GM12873 (cell line): ENCODE measurements at regions not wholly inside any gene's neighbourhood (a gene's known extent, or its start where the extent isn't known, plus 50 kb on each side); places are given as distances from the start of the nearest gene placed in this dataset.

Experiments
- TF ChIP-seq, protein P1 (sequence below): IDR thresholded peaks from 2 replicates; pipeline ENCODE4 v1.5.1; 2012; ENCODE audit warnings: low read depth, mild to moderate bottlenecking, moderate library complexity, low read length, control low read depth; ENCODE audit not compliant: insufficient read depth; ENCODE audit errors: missing control alignments

DNA sequence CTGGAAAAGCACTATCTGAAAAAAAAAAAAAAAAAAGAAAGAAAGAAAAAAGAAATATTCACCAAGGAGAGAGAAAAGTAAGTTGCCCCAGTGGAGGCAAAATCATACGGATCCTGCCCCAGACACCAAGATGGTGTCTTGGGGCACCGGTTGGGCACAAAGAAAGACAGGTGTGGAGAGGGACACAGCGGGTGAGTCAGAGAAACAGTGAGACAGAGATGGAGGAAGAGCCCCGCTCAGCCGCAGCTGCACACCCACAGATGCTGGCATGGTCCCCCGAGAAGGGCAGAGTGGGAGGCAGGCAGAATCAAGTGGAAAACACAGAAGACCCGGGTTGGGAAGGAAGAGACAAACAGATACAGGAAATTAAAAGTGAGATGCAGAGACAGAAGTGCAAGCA lies 129.7 kb upstream of the SMAD3 start:
- TF ChIP-seq, protein P1, sequence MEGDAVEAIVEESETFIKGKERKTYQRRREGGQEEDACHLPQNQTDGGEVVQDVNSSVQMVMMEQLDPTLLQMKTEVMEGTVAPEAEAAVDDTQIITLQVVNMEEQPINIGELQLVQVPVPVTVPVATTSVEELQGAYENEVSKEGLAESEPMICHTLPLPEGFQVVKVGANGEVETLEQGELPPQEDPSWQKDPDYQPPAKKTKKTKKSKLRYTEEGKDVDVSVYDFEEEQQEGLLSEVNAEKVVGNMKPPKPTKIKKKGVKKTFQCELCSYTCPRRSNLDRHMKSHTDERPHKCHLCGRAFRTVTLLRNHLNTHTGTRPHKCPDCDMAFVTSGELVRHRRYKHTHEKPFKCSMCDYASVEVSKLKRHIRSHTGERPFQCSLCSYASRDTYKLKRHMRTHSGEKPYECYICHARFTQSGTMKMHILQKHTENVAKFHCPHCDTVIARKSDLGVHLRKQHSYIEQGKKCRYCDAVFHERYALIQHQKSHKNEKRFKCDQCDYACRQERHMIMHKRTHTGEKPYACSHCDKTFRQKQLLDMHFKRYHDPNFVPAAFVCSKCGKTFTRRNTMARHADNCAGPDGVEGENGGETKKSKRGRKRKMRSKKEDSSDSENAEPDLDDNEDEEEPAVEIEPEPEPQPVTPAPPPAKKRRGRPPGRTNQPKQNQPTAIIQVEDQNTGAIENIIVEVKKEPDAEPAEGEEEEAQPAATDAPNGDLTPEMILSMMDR: no peak

DNA sequence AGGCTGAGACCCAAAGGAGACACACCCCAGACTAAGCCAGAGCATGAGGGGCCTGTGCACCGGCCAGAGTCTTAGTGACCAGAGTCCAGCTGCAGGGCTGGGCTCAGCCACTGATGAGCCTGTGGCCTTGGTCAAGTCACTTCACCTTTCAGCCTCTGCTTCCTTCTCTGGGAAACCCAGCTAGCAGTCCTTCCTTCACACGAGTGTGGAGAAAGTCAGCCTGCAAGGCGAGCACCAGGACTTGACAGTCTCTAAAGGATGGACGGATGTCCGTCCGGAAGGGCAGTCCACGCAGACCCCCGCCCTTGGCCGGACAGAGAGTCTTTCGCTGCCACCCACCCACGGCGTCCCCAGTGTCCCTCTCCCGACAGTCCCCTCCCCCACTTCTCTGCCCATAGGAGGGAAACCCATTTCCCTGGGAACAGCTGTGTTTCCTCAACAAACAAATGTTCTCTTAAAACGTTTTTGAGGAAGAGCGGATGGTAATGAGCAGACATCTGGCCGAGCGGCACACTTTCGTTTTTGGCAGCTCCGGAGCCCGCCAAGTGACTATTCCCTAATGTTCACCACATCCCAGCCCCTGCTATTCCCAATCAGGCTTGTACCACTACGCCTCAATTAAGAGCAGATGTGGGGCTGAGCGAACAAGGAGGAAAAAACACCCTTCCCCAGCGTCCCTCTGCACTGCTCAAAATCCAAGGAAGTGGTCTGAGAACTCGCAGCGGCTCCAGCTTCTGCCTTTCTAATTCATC lies 129.1 kb upstream of the SMAD3 start:
- TF ChIP-seq, protein P1: no peak

DNA sequence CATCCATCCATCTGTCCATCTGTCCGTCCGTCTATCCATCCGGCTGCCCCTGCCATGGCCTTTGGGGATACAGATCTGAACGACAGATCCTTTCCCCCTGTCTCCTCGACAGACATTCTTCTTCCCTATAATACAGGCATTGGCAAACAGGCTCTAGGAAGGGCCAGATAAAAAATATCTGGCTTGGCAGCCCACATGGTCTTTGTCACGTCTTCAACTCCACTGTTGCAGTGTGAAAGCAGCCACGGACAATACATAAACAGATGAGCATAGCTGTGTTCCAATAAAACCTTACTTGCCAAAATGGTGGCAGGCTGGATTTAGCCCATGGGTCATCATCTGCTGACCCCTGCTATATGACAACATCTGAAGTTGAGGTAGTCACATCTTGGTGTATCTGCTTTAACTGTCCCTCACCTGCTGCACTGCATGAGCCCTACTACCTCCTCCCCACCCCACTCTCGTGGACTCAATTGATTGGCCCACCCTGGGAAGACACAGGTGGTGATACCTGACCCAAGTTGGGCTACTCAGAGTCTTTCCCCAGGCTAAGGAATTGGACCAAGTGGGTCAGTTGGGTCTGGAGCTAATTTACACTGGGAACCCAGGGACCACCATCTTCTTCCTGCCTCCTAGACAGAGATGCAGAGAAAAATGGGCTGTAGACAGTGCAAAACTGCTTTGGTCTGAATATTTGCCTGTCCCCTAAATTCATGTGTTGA lies 128.4 kb upstream of the SMAD3 start:
- TF ChIP-seq, protein P1: no peak

DNA sequence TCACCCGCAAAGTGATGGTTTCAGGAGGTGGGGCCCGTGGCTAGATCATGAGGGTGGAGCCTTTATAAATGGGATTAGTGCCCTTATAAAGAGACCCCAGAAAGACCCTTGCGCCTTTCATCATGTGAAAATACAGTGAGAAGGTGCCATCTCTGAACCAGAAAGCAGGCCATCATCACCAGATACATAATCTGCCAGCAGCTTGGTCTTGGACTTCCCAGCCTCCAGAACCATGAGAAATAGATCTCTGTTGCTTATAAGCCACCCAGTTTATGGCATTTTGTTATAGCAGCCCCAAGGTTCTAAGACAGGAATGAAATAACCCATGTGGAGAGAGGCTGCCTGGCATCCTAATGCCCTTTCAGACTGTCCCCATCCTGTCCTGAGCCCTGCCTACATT lies 127.8 kb upstream of the SMAD3 start:
- TF ChIP-seq, protein P1: no peak

DNA sequence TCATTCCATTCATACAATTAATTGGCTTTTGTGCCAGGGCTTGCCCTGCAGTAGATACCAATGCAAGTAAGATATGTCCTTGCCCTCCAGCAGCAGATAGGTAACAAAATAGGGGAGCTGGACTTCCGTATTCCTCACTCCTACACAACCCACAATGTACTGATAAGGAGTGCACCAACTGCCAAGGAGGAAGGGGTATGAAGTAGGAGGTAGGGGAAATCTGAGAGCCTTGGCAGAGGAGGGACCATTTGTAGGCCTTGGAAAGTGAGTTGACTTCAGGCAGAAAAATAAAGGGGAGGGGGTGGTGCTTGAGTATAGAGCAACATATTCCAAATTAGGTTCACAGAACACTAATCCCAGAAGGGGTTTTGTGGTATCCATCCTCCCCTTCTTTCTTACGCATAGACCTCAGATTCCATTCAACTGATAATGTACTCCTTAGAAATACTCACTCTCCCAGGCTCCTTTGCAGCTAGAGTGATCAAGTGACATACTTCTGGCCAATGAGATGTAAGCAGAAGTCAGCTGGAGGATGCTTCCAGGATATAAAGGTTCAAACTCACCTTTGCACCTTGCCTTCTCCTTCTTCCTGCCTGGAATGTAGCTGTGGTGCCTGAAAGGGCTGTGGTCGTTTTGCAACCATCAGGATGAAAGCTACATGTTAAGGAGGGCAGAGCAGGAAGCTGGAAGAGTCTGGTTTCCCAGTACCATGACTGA lies 127.1 kb upstream of the SMAD3 start:
- TF ChIP-seq, protein P1: no peak

DNA sequence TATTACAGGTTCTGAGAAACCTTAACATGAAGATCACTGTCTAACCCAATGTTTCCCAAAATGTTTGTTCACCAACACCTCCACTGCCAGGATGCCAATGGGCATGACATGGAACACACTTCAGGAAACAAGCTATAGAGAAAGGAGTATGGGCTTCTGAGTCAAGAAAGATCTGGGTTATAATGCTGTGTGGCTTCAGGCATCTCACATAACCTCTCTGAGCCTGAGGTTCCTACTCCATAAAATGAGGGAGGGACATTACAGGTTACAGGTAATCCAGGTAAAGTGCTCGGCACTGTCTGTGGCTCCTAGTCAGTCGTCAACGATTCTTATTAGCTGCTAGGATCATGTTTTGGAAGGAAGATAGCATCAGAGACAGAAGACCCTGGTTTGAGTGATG lies 126.4 kb upstream of the SMAD3 start:
- TF ChIP-seq, protein P1: no peak

DNA sequence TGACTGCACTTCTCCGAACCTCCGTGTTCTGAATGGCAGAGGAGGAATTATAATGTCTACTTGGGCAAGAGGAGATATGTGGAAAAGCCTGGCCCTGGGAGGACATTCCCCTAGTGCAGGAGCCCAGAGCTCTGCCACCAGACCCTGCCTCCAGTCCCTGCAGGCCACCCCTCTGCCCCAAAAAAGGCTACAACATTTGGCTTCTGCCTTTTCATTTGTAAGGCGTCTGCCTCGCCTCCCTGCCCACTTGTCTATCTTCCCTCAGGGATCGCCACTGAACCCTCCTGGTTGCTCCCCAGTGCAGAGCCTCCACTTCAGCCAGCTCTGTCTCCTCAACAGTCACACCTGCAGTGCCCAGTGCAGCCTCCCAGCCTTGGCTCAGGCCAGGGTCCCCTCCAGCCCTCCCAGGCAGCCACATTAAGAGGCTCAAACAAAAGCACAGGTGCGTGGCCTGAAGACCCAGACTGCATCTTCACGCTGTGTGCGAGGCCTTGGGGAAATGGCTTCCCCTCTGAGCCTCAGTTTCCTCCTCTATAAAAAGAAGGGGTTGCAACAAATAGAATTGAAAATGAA lies 125.9 kb upstream of the SMAD3 start:
- TF ChIP-seq, protein P1: no peak
